Endothelial cell of umbilical vein (primary cell): ENCODE measurements at regions not wholly inside any gene's neighbourhood (a gene's known extent, or its start where the extent isn't known, plus 50 kb on each side); places are given as distances from the start of the nearest gene placed in this dataset.

ENCODE experiments used
- JUN ChIP-seq: IDR thresholded peaks from 2 replicates; pipeline ENCODE4 v1.6.1; 2011; ENCODE audit warnings: borderline replicate concordance, low read depth; ENCODE audit not compliant: insufficient read length, insufficient read depth
- MYC ChIP-seq: IDR thresholded peaks from one replicate; pipeline ENCODE4 v1.6.1; 2011; ENCODE audit warnings: mild to moderate bottlenecking, low read depth, low read length
- TF ChIP-seq, protein P1 (sequence below), 2 donors: IDR thresholded peaks; 1 replicate in 1 of 2; 2 replicates in 1 of 2; pipeline ENCODE4 v1.5.1; 2011; ENCODE audit warnings: low read length in 2 of 2, mild to moderate bottlenecking in 2 of 2, moderate library complexity in 2 of 2, control low read depth in 1 of 2, inconsistent platforms in 1 of 2, low read depth in 1 of 2; ENCODE audit not compliant: insufficient read depth in 1 of 2; ENCODE audit errors: extremely low read depth in 1 of 2

DNA sequence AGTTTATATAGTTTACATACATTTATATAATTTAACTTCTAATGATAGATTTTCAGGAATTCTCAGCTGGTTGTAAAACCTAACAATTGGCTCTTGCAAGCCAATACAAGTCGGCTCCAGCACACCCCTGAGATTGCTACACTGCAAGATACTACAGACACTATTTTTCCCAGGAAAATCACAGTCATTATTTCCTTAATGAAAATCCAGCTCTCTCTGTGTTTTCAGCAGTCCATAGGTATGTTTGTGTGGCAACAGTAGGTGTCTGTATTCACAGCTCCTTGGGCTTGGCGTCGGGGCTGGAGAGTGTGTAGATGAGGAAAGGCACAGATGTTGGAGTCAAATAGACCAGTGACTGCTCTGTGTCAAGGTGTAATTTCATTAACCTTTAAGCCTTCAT is 78.7 kb upstream of the SPTBN1 start:
- TF ChIP-seq JUN (no peak), MYC (no peak)
- TF ChIP-seq, protein P1, sequence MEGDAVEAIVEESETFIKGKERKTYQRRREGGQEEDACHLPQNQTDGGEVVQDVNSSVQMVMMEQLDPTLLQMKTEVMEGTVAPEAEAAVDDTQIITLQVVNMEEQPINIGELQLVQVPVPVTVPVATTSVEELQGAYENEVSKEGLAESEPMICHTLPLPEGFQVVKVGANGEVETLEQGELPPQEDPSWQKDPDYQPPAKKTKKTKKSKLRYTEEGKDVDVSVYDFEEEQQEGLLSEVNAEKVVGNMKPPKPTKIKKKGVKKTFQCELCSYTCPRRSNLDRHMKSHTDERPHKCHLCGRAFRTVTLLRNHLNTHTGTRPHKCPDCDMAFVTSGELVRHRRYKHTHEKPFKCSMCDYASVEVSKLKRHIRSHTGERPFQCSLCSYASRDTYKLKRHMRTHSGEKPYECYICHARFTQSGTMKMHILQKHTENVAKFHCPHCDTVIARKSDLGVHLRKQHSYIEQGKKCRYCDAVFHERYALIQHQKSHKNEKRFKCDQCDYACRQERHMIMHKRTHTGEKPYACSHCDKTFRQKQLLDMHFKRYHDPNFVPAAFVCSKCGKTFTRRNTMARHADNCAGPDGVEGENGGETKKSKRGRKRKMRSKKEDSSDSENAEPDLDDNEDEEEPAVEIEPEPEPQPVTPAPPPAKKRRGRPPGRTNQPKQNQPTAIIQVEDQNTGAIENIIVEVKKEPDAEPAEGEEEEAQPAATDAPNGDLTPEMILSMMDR (IDR thresholded peaks at IDR 0.05; ENCODE audit: extremely low read depth in 1 of 2, insufficient read depth in 1 of 2, low read depth in 1 of 2, low read length in 2 of 2) = no peak
